HG02973 (cell line): ENCODE measurements at regions not wholly inside any gene's neighbourhood (a gene's known extent, or its start where the extent isn't known, plus 50 kb on each side); places are given as distances from the start of the nearest gene placed in this dataset.
"Not testable (repeated sequence)": the region's sequence is repeated elsewhere in the genome, so short reads cannot be mapped to it uniquely, and the experiment has no call there.

ENCODE experiments used
- ATAC-seq: cut with Tn5 transposase; IDR thresholded peaks from one replicate; pipeline ENCODE4 v1.9.1; 2021; ENCODE audit warnings: moderate library complexity; ENCODE audit not compliant: unreplicated experiment

DNA sequence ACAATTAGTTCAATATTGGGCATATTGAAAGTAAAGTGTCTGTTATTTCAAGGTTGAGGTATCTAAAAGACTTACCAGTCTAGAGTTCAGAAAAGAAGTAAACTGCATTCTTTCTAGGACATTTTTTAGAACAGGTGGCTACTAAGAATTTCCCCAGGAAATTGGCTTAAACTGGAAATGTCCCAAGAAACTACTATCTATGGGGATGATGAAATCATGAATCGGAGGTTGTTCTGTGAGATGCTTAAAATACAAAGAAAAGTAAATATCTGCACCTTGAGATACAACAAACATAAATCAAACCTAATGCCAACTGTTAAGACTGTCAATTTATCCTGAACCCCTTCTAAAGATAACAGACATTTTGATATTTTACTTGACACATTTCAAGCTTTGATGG is 226.5 kb upstream of the NREP start:
- no peak for ATAC-seq

- ATAC-seq: no peak
These were observed 220.4 kb upstream of the NREP start for GRCh38 chr5:111977436-111977829.

DNA sequence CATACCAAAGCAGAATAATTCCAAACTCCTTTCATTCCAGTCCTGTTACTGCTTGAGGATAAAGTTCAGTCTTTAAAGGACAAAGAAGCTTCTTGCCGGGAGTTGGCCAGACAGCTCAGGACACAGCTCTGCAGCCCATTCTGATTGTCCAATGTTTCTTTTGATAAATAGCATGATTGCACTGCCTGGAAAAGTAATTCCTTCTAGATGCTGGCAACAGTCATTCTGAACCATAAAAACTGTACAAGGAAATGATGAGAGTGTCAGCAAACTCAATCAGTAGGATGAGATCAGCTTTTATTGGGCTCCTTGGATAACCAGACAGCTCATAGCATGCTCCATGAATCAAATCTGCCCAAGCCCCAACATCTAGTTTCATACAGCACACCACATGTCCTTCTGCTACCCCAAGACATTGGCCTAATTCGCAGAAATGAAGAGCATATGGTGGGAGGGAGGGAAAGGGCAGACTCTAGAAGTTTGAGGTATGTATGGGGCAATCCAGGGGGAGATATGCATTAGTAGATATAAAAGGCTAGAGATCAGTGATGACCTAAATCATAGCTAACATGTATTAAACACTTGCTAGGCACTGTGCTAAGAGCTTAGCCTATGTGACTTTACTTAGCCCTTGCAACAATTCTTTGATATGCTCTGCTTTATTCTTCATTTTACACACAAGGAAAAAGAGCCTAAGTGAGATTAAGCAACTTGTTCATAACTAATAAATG is 219.9 kb upstream of the NREP start:
- no peak for ATAC-seq

GRCh38 chr5:111975133-111975532 is 218.1 kb upstream of the NREP start:
- no peak for ATAC-seq

DNA sequence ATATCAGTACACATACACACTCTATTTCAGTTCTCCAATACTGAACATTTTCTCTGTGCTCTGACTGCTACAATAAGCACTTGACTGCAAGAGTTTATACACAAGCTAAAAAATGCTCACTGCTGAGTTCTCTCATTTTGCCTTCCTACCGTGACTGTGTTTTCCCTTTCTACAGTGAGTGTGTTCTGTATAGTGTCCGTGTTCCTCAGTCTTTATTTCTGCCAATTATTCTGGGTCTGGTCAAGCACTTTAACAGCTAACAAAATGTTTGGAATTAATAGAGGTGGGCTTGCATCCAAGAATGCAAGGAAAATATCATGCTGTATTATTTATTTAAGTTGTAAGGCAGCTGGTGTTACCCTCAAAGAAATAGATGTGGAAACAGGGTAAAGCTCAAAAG is 217.0 kb upstream of the NREP start:
- no peak for ATAC-seq

DNA sequence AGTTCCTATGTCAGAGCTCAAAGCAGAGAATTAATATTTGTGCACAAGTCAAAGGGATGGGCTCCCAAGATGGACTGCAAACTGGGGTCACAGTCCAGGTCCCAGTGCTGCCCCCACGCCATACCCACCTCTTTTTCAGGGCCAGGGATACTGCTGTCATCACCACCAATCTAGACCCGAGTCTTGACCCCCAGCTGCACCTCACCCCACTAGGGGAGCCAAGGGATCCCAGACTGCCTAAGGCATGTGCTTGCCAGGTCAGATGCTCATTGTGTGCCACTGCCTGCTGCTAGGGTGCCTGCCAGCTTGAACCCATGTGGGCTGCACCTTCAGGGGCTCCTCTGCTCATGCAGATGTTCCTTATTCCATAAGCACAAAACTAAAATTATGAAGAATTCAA is 215.6 kb upstream of the NREP start:
- no peak for ATAC-seq

DNA sequence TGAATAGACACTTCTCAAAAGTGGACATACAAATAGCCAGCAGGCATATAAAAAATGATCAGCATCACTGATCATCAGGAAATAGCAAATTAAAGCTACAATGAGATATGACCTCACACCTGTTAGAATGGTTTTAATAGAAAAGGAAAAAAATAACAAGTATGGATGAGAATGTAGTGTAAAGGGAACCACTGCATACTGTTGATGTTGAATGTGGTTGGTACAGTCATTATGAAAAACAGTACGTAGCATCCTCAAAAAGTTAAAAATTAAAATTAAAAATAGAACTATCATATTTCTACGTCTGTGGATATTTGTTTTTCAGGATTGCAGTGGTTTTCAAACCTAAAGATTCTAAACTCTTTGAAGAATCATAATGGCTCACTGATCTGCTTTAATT is 215.1 kb upstream of the NREP start:
- ATAC-seq: peak; percentile 54

GRCh38 chr5:111968459-111968858 is 211.5 kb upstream of the NREP start:
- no peak for ATAC-seq

DNA sequence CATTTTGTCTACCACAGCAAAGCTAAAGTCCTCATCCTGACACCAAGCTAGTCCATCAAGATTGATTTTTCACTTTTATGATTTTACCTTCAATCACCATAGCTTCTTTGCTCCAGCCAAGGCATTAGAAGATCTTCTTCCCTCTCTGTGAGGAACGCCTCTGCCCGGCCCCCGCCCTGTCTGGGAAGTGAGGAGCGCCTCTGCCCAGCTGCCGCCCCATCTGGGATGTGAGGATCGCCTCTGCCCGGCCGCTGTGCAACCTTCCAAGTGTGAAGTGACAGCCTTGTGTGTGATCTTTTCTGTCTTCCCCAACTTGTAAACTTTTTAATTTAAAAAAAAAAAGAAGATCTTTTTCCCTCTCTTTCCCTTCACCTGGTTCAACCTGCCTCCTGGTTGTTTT is 210.5 kb upstream of the NREP start:
- ATAC-seq: no peak

DNA sequence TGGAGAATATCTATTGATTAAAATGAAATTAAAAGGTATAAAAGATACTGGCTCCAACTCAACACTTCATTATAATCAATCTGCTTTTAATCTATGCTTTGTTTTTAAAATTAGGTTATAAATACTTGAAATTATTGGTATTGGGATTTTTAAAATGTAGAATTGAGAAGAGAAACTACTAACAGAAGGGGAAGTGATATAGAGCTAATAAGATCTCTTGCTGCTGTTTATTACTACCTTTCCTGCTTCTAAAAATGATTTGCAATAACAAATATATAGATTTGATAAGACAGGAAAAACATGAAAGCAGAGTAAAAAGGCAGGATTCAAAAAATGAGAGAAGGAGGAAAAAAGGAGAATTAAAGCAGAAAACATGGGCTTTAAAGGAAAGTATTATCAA is 209.3 kb upstream of the NREP start:
- ATAC-seq: no peak

GRCh38 chr5:111963555-111963954 is 206.6 kb upstream of the NREP start:
- no peak for ATAC-seq

- ATAC-seq: no peak
These were observed 205.9 kb upstream of the NREP start for GRCh38 chr5:111962906-111963305.

DNA sequence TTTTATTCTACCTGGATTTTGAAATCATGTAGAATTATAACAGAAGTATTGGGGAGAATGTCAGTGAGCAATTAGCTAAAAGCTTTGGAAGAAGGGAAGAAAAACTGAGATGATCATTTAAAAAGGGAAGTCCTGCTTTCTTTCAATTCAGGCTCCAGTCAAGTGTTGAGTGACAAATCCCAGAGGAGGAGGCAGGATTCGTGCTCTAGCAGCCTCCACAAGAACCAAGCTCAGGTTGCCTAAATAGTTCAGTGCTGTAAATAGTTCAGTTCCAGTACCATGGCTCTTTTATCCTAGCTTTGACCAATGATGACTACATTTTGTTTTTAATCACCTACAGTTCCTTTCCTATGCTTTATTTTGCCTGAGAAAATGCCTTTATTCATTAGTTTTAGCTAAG is 204.9 kb upstream of the NREP start:
- no peak for ATAC-seq

- no peak for ATAC-seq
These were observed 203.7 kb upstream of the NREP start for GRCh38 chr5:111960476-111961215.

GRCh38 chr5:111958851-111959250 is 201.9 kb upstream of the NREP start:
- ATAC-seq: no peak

DNA sequence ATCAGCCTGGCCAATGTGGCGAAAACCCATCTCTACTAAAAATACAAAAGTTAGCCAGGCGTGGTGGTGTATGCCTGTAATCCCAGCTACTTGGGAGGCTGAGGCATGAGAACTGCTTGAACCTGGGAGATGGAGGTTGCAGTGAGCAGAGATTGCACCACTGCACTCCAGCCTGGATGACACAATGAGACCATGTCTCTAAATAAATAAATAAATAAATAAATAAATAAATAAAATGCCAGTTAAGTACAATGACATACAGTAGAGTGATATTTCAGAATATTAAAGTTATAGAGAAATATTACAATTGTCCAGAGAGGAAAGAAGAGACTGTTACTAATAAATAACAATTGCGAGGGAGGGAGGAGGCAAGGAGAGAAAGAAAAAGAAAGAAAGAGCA is 199.8 kb upstream of the NREP start:
- ATAC-seq: not testable (repeated sequence)

- peak; percentile 78 for ATAC-seq
These were observed 197.8 kb upstream of the NREP start for GRCh38 chr5:111954516-111955395.

DNA sequence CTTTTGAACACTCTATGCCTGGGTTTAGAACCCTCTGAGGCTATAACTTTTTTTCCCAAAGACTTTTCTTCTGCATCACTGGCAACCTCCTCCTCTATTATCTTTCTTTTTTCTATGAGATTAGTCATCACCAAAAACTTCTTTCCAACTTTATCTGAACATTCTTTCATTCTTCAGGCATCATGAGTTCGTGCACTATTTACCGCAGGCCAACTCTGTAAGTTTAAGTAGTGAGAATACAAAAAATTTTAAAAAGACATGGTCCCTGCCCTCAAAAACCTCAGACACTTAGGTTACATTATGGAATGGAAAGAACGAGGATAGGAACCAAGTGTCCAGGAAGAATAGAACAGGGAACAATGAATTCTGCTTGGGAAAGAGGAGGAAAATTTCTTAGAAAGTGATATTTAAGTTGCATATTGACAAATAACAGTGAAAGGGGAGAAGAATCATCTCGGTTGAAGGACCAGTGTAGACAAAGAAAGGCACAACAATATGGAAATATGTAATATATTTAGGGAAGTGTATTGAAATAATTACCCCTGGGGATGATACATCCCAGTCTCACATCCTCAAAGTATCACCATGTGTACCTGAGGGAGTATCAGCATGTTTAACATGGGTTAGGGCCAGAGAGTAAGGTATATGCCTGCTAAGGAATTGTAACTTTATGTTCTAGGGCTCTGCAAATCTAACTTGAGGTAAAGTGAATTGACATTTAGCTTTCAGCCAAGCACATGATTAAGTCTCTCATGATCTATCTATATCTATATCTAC is 196.5 kb upstream of the NREP start:
- ATAC-seq: no peak

DNA sequence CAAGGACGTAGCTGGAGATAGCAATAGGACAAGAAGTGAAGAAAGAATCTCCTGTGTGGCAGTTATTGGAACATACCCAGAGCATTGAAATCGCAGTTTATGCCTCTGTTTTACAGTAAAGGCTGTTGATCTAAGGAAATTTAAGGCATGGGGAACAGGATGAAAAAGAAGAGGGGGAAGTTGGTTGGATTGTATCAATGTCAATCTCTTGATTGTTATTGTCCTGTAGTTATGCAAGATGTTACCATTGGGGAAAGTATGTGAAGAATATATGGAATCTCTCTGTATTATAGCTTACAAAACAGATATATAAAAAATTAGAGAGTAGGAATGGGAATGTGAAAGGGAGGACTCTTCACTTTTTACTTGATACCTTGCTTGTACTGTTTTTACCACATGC is 195.6 kb upstream of the NREP start:
- no peak for ATAC-seq

DNA sequence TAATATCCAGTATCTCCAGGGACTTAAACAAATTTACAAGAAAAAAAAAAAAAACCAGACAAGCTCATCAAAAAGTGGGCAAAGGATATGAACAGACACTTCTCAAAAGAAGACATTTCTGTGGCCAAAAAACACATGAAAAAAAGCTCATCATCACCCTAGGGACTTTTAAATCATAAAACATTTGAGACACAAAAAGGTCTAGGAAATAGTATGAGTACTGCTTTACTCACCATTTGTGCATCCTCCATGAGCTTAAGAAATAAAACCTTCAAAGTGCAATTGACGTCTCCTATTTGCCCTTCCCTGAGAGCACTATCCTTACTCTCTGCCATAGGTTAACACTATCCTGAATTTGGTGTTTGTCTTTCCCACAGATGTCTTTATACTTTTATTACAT is 193.7 kb upstream of the NREP start:
- no peak for ATAC-seq
